ENCODE measurements at regions not wholly inside any gene's neighbourhood (a gene's known extent, or its start where the extent isn't known, plus 50 kb on each side); places are given as distances from the start of the nearest gene placed in this dataset.

GRCh38 chr2:234219046-234219310, 168.5 kb downstream of the SPP2 start:
- H3K27ac ChIP-seq, result no peak overlapping the region
- no peak overlapping the region for H3K4me2 ChIP-seq (ENCODE audit: low read length)
- TF ChIP-seq CTCF (IDR thresholded peaks at IDR 0.05), result no peak
- H3K79me2 ChIP-seq, result no peaks in the 10 kb centered on the region
- H2AFZ ChIP-seq, result no peak overlapping the region
- H3K36me3 ChIP-seq (ENCODE audit: control insufficient read depth, insufficient read depth, low read length), result no peaks in the 10 kb centered on the region
- no peak overlapping the region for H3K4me3 ChIP-seq (ENCODE audit: low read depth, low read length)
- H3K9me3 ChIP-seq (ENCODE audit: control insufficient read depth, low read length), result no peaks in the 10 kb centered on the region
- no peak overlapping the region for H3K9ac ChIP-seq
- no peaks in the 10 kb centered on the region for H3K27me3 ChIP-seq (ENCODE audit: control insufficient read depth, insufficient read depth, low read length)
- no peaks in the 10 kb centered on the region for H3K4me1 ChIP-seq

DNA sequence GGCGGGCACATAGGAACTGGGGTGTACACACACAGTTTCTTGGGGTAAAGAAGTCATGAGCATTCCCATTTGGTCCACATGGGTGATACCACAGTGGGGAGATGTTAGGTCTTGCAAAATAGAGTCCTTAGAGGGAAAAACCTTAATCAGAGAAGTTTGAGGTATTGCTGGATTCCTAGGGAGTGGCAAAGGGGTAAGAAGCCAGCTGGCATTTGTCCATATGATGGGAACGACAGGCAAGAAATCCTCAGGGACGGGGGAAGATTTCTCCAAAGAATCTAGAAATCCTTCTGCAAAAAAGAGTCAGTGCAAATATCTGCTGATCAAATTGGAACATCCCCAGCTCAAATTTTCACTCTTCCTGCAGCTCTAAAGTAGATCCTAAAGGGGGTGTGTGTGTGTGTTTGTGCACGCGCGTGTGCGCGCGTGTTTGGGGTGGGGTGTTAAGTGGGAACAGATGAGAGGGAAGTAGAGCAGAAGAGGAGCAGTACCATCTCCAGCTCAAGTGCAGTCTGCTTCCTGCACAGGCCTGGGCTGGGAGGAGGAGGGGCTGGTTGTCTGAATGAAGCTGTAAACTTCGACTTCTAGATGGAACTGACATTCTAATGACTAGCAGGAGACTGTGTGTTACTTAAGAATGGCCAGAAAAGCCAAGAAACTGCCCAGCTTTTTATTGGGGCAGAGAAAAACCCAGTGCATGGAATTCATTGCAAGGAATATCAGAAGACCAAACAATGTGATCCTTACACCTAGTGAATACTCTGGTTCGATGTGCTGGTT, 168.0 kb downstream of the SPP2 start:
- H3K4me2 ChIP-seq (ENCODE audit: low read length), result no peak overlapping the region
- no peaks in the 10 kb centered on the region for H3K4me1 ChIP-seq
- no peak overlapping the region for H2AFZ ChIP-seq
- no peak for TF ChIP-seq CTCF (IDR thresholded peaks at IDR 0.05)
- H3K79me2 ChIP-seq, result no peaks in the 10 kb centered on the region
- no peak overlapping the region for H3K9ac ChIP-seq
- no peaks in the 10 kb centered on the region for H3K27me3 ChIP-seq (ENCODE audit: control insufficient read depth, insufficient read depth, low read length)
- H3K4me3 ChIP-seq (ENCODE audit: low read depth, low read length), result no peak overlapping the region
- H3K27ac ChIP-seq, result no peak overlapping the region
- no peaks in the 10 kb centered on the region for H3K36me3 ChIP-seq (ENCODE audit: control insufficient read depth, insufficient read depth, low read length)
- no peaks in the 10 kb centered on the region for H3K9me3 ChIP-seq (ENCODE audit: control insufficient read depth, low read length)

DNA sequence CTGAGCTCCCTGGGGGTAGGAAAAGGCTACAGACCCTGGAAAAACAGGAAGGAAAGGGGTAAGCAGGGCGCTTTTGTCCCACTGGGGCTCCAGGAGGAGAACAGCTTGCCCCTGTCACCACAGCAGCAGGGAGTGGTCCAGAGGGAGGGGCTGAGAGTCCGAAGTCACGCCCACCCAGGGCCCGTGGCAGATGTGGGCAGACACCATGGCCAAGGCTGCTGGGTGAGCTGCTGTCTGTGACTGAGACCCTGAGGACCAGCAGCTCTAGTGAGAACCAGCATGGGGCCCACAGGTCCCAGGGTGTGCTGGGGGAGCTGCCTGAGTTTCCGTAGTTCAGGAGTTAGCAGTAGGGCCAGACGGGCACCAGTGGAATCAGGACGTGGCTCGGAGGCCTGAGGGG, 162.0 kb downstream of the SPP2 start:
- H3K4me3 ChIP-seq (ENCODE audit: low read depth, low read length), result no peak overlapping the region
- no peak overlapping the region for H3K4me2 ChIP-seq (ENCODE audit: low read length)
- H3K9ac ChIP-seq, result no peak overlapping the region
- no peak for TF ChIP-seq CTCF (IDR thresholded peaks at IDR 0.05)
- no peak overlapping the region for H3K27ac ChIP-seq
- H3K27me3 ChIP-seq (ENCODE audit: control insufficient read depth, insufficient read depth, low read length), result no peaks in the 10 kb centered on the region
- H3K79me2 ChIP-seq, result no peaks in the 10 kb centered on the region
- H3K4me1 ChIP-seq, result no peaks in the 10 kb centered on the region
- no peak overlapping the region for H2AFZ ChIP-seq
- H3K36me3 ChIP-seq (ENCODE audit: control insufficient read depth, insufficient read depth, low read length), result no peaks in the 10 kb centered on the region
- no peaks in the 10 kb centered on the region for H3K9me3 ChIP-seq (ENCODE audit: control insufficient read depth, low read length)

- Histone ChIP-seq H3K36me3 (ENCODE audit: control insufficient read depth, insufficient read depth, low read length) (no peaks in the 10 kb centered on the region), H3K9ac (no peak overlapping the region), H3K4me1 (no peaks in the 10 kb centered on the region), H3K79me2 (no peaks in the 10 kb centered on the region), H3K4me3 (ENCODE audit: low read depth, low read length) (no peak overlapping the region), H2AFZ (no peak overlapping the region), H3K9me3 (ENCODE audit: control insufficient read depth, low read length) (no peaks in the 10 kb centered on the region), H3K27ac (no peak overlapping the region), H3K27me3 (ENCODE audit: control insufficient read depth, insufficient read depth, low read length) (no peaks in the 10 kb centered on the region), H3K4me2 (ENCODE audit: low read length) (no peak overlapping the region)
- TF ChIP-seq CTCF (IDR thresholded peaks at IDR 0.05), result no peak
Measured at GRCh38 chr2:234211797-234212196, 161.3 kb downstream of the SPP2 start.

- no peak overlapping the region for H3K4me3 ChIP-seq (ENCODE audit: low read depth, low read length)
- no peaks in the 10 kb centered on the region for H3K9me3 ChIP-seq (ENCODE audit: control insufficient read depth, low read length)
- no peak overlapping the region for H3K4me2 ChIP-seq (ENCODE audit: low read length)
- no peaks in the 10 kb centered on the region for H3K4me1 ChIP-seq
- no peak for TF ChIP-seq CTCF (IDR thresholded peaks at IDR 0.05)
- no peak overlapping the region for H3K9ac ChIP-seq
- H2AFZ ChIP-seq, result no peak overlapping the region
- H3K79me2 ChIP-seq, result no peaks in the 10 kb centered on the region
- no peak overlapping the region for H3K27ac ChIP-seq
- H3K36me3 ChIP-seq (ENCODE audit: control insufficient read depth, insufficient read depth, low read length), result no peaks in the 10 kb centered on the region
- H3K27me3 ChIP-seq (ENCODE audit: control insufficient read depth, insufficient read depth, low read length), result no peaks in the 10 kb centered on the region
Measured at GRCh38 chr2:234206738-234207137, 156.2 kb downstream of the SPP2 start.

All from parathyroid adenoma (tissue), 2 donors.